ENCODE measurements at regions not wholly inside any gene's neighbourhood (a gene's known extent, or its start where the extent isn't known, plus 50 kb on each side); places are given as distances from the start of the nearest gene placed in this dataset.

DNA sequence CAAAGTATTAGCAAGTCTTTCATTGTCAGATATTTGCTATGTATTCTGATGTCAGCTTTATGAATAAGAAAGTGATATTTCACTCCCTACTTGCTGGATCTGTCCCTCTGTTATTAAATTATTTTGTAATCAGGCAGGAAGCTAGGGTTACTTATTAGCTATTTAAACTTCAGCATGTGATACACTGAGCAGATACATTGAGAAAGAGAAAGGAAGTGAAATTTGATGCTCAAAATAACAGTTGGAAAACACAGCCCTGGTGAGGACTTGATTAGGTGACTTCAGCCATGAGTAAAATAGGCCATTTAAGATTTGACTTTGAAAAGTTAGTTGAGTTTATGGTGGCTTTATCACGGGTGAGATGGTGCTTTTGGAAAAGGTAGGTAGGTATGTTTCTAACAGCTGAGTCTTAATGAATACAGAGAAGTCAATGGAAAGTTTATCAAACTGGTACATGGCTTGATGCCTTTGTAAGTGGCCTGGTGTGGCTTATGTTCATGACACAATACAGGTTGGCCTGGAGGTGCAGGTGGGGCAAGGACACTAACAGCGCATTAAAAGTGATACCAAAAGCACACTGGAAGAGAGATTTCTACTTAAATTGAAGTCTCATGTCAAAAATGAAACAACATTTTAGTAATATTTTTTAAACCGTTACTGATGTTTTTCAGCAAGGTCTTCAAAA lies 321.2 kb upstream of the SPOCK3 start:
- TF ChIP-seq LEF1 (IDR thresholded peaks at IDR 0.05; ENCODE audit: borderline replicate concordance) (no peak), SP1 (IDR thresholded peaks at IDR 0.05) (no peak), FOXA1 (IDR thresholded peaks at IDR 0.05) (no peak), ZNF384 (IDR thresholded peaks at IDR 0.05) (no peak), BHLHE40 (IDR thresholded peaks at IDR 0.05; ENCODE audit: borderline replicate concordance) (no peak), SUZ12 (IDR thresholded peaks at IDR 0.05) (no peak)
